B cell (primary cell): ENCODE measurements at regions not wholly inside any gene's neighbourhood (a gene's known extent, or its start where the extent isn't known, plus 50 kb on each side); places are given as distances from the start of the nearest gene placed in this dataset.
A peak's percentile ranks its signal among the peaks of the same experiment; 100 is the strongest.

Experiments
- ATAC-seq: fragments of 200-7000 bp; cut with Tn5 transposase; one replicate; pipeline ENCODE4 v1.10.0; 2021; ENCODE audit warnings: low read depth, mild to moderate bottlenecking, moderate number of reproducible peaks, moderate library complexity
- CTCF ChIA-PET: fragments of 350-600 bp; sonication (Branson Sonifier 250); formaldehyde crosslinking; loops from one replicate; lab custom pipeline; 2021; ENCODE audit warnings: antibody characterized with exemption, inconsistent platforms; lab: Charles Lee
- POLR2A ChIA-PET: fragments of 350-600 bp; sonication (Branson Sonifier 250); formaldehyde crosslinking; loops from one replicate; lab custom pipeline; 2021; ENCODE audit warnings: antibody characterized with exemption; lab: Charles Lee
- DNase-seq: peaks from one replicate; pipeline ENCODE4 v3.0.0; 2013
- H2AFZ ChIP-seq: 2 replicates; pipeline ENCODE4 v1.6.1; 2012; ENCODE audit warnings: mild to moderate bottlenecking, low read depth, low read length; ENCODE audit not compliant: insufficient read depth, poor library complexity, severe bottlenecking
- H3K27ac ChIP-seq, 2 donors: 1 replicate in 1 of 2; 2 replicates in 1 of 2; pipeline ENCODE4 v1.5.1; 2012 to 2013; ENCODE audit warnings: low read length in 2 of 2, mild to moderate bottlenecking in 2 of 2, moderate library complexity in 1 of 2
- H3K27me3 ChIP-seq, 4 experiments: fragments of 200-600 bp in 1 of 4; sonication (generic) in 1 of 4; replicated peaks in 1 of 4; 1 replicate in 2 of 4; 2 replicates in 2 of 4; pipeline versions ENCODE4 v1.6.1 to v1.7.0; 2013 to 2016; ENCODE audit warnings: low read length in 3 of 4, mild to moderate bottlenecking in 2 of 4, mixed read lengths in 1 of 4, moderate library complexity in 1 of 4; ENCODE audit not compliant: insufficient read depth in 4 of 4, control insufficient read depth in 3 of 4; ENCODE audit errors: control extremely low read depth in 1 of 4
- H3K36me3 ChIP-seq, 2 experiments: replicated peaks in 1 of 2; 1 replicate in 1 of 2; 2 replicates in 1 of 2; pipeline versions ENCODE4 v1.6.1 to v1.7.1; 2013; ENCODE audit warnings: low read length in 1 of 2; ENCODE audit not compliant: insufficient read depth in 2 of 2, control insufficient read depth in 1 of 2; ENCODE audit errors: control extremely low read depth in 1 of 2, extremely low read depth in 1 of 2
- H3K4me1 ChIP-seq, 2 donors: fragments of 200-600 bp in 1 of 2; sonication (generic) in 1 of 2; 1 replicate in 1 of 2; 2 replicates in 1 of 2; pipeline versions ENCODE4 v1.5.1 to v1.6.1; 2013 to 2017; ENCODE audit warnings: low read length in 2 of 2; ENCODE audit not compliant: control insufficient read depth in 2 of 2, insufficient read depth in 2 of 2
- H3K4me2 ChIP-seq: replicated peaks from 2 replicates; pipeline ENCODE3; 2012; ENCODE audit warnings: mild to moderate bottlenecking, low read depth, low read length; ENCODE audit not compliant: poor library complexity, severe bottlenecking
- H3K4me3 ChIP-seq, 5 experiments: fragments of 200-600 bp in 1 of 5; sonication (generic) in 1 of 5; 1 replicate in 3 of 5; 2 replicates in 2 of 5; pipeline versions ENCODE4 v1.5.1 to v1.7.0; 2011 to 2016; ENCODE audit warnings: low read length in 4 of 5, mild to moderate bottlenecking in 4 of 5, low read depth in 2 of 5, control low read depth in 1 of 5, moderate library complexity in 1 of 5; ENCODE audit not compliant: insufficient read depth in 1 of 5; ENCODE audit errors: control extremely low read depth in 1 of 5, extremely low read depth in 1 of 5
- H3K79me2 ChIP-seq: fragments of 200-600 bp; sonication (generic); one replicate; pipeline ENCODE4 v1.6.0; 2016; ENCODE audit warnings: low read length; ENCODE audit not compliant: control insufficient read depth, insufficient read depth
- H3K9ac ChIP-seq: fragments of 200-600 bp; sonication (generic); 2 replicates; pipeline ENCODE4 v1.6.1; 2017; ENCODE audit warnings: mild to moderate bottlenecking, low read length, moderate library complexity
- H3K9me3 ChIP-seq, 3 donors: one replicate each; pipeline versions ENCODE4 v1.6.1 to v1.7.1; 2013; ENCODE audit warnings: low read length in 2 of 3; ENCODE audit not compliant: control insufficient read depth in 2 of 3, insufficient read depth in 1 of 3; ENCODE audit errors: control extremely low read depth in 1 of 3
- H4K20me1 ChIP-seq: 2 replicates; pipeline ENCODE4 v1.6.0; 2012; ENCODE audit warnings: mild to moderate bottlenecking, low read length; ENCODE audit not compliant: insufficient read depth, control insufficient read depth, poor library complexity, severe bottlenecking
- H3K27ac Mint-ChIP-seq: one replicate; pipeline ENCODE4 v1.8.0; 2021; ENCODE audit warnings: mixed read lengths
- H3K27me3 Mint-ChIP-seq: one replicate; pipeline ENCODE4 v1.8.0; 2021; ENCODE audit warnings: mixed read lengths
- H3K4me1 Mint-ChIP-seq: one replicate; pipeline ENCODE4 v1.8.0; 2021; ENCODE audit warnings: mixed read lengths
- H3K4me3 Mint-ChIP-seq: one replicate; pipeline ENCODE4 v1.8.0; 2021; ENCODE audit warnings: mixed read lengths
- H3K9me3 Mint-ChIP-seq: one replicate; pipeline ENCODE4 v1.8.0; 2022; ENCODE audit warnings: mixed read lengths; ENCODE audit not compliant: insufficient read depth
- CTCF ChIP-seq: fragments of 200-600 bp; IDR thresholded peaks from one replicate; pipeline ENCODE4 v1.8.0; 2022; ENCODE audit warnings: antibody characterized with exemption, mild to moderate bottlenecking
- EZH2 ChIP-seq: IDR thresholded peaks from 2 replicates; pipeline ENCODE4 v1.6.1; 2012; ENCODE audit warnings: borderline replicate concordance, low read depth, mild to moderate bottlenecking, moderate library complexity, low read length; ENCODE audit not compliant: insufficient read depth, poor library complexity, severe bottlenecking
- WGBS: methylation state at CpG from one replicate; pipeline ENCODE4 v1.1.5; 2013; ENCODE audit warnings: missing lambda C conversion rate; ENCODE audit not compliant: insufficient coverage; 5-methylcytosine and 5-hydroxymethylcytosine counted together
- intact Hi-C: fragments of 100-400 bp; cut with micrococcal nuclease; formaldehyde crosslinking; loops from one replicate; pipeline ENCODE4 v1.10.0; 2022

- intact Hi-C loops: no loop called here
- Histone ChIP-seq H3K4me2 (no peak overlapping the region), H4K20me1 (no peaks in the 10 kb centered on the region), H3K9me3 (no peaks in the 10 kb centered on the region), H3K27ac (no peak overlapping the region), H3K9ac (no peak overlapping the region), H3K4me1 (no peaks in the 10 kb centered on the region), H2AFZ (no peak overlapping the region), H3K36me3 (no peaks in the 10 kb centered on the region), H3K27me3 (peaks cover 0 to 7% (median 2%) of the 10 kb centered on the region in 4 experiments), H3K79me2 (no peaks in the 10 kb centered on the region), H3K4me3 (no peak overlapping the region)
- Mint-ChIP-seq H3K9me3 (no peaks in the 10 kb centered on the region), H3K27me3 (peaks cover 21% of the 10 kb centered on the region), H3K4me3 (no peak overlapping the region), H3K27ac (no peak overlapping the region), H3K4me1 (peaks cover 4% of the 10 kb centered on the region)
- 94% methylated on average over 11 of the region's 11 CpGs for WGBS
- ATAC-seq: no peak
- TF ChIP-seq EZH2: no peak
- TF ChIP-seq CTCF: no peak
- CTCF ChIA-PET: no interaction called here
- no peak for DNase-seq
- POLR2A ChIA-PET: no interaction called here
These were observed 213.9 kb upstream of the ECI2 start for GRCh38 chr6:4349323-4349722.

GRCh38 chr6:4348462-4349112 is 213.2 kb upstream of the ECI2 start:
- intact Hi-C loops: no loop called here
- no peaks in the 10 kb centered on the region for H3K36me3 ChIP-seq
- no peaks in the 10 kb centered on the region for H3K79me2 ChIP-seq
- Mint-ChIP-seq H3K4me3 (no peak overlapping the region), H3K4me1 (peaks cover 4% of the 10 kb centered on the region), H3K27me3 (peaks cover 18% of the 10 kb centered on the region), H3K9me3 (no peaks in the 10 kb centered on the region), H3K27ac (no peak overlapping the region)
- H3K9ac ChIP-seq: no peak overlapping the region
- no peak overlapping the region for H3K4me2 ChIP-seq
- H4K20me1 ChIP-seq: no peaks in the 10 kb centered on the region
- no peak for TF ChIP-seq EZH2
- TF ChIP-seq CTCF: no peak
- POLR2A ChIA-PET: no interaction called here
- 68% methylated on average over 9 of the region's 14 CpGs for WGBS
- no peak for ATAC-seq
- DNase-seq: no peak
- H2AFZ ChIP-seq: peak overlapping the region; percentile 15
- CTCF ChIA-PET: no interaction called here
- peaks cover 0 to 9% (median 2%) of the 10 kb centered on the region in 4 experiments for H3K27me3 ChIP-seq
- H3K4me1 ChIP-seq: no peaks in the 10 kb centered on the region
- H3K4me3 ChIP-seq: no peak overlapping the region
- H3K27ac ChIP-seq: no peak overlapping the region
- H3K9me3 ChIP-seq: no peaks in the 10 kb centered on the region
